GM19025 (cell line): ENCODE measurements at regions not wholly inside any gene's neighbourhood (a gene's known extent, or its start where the extent isn't known, plus 50 kb on each side); places are given as distances from the start of the nearest gene placed in this dataset.
"Not testable (repeated sequence)": the region's sequence is repeated elsewhere in the genome, so short reads cannot be mapped to it uniquely, and the experiment has no call there.

Source experiments
- ATAC-seq: cut with Tn5 transposase; IDR thresholded peaks from one replicate; pipeline ENCODE4 v1.9.1; 2021; ENCODE audit warnings: mild to moderate bottlenecking, low read depth, moderate library complexity; ENCODE audit not compliant: unreplicated experiment

DNA sequence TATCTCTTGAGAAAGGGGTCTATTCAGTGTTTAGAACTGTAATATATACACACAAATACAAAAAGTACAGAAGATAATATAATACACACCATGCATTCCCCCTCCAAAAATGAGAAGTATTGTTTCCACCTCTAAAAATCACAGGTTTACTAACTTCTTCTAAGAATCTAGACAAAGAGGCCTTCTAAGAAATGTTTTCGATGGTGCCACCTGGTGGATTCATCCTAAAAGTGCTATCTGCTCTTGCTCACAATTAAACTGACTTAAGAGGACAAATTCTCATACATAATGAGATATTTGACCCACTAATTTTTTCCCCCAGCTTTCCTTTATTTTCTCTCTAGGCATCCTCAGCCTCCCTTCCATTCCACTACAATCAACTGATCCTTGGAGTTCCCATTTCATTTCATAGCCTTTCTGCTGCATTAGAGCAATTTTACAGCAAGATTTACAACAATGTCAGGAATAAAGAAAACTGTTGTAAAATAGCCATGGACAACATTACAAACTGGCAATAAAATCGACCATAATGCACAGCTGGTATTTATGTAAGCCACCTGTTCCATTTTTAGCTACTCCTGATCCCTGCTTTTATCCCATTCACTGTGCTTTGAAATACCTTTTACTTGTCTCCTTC lies 124.6 kb downstream of the ARRDC4 start:
- ATAC-seq: no peak

DNA sequence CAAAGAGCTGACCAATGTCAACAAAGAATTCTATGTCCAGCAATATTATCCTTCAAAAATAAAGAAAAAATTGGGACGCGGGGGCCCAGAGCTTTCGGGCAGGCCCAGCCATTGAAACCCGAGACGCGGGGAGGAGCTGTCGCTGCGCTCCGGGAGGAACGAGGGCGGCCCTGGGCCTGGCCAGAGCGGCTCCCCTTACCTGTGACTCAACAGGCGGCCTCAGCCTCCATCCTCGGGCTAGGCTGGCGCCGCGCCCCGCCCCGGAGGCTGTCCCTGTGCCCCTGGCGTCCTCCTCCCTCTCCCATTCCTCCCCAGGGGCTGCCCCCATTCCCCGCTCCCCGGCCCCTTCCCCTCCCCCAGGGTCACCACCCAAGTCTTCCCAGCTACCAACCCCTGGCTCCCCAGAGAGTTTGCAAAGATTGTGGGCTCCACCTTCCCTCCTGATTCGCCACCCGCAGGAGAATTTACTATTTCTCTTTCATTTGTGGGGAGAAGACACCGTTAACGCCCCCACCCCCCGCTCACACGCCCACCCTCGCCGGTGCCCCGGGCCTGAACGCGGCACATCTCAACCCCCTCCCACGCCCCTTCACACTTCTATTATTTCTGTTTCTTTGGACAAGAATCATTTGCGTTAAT lies 127.9 kb downstream of the ARRDC4 start:
- ATAC-seq: peak; percentile 85

DNA sequence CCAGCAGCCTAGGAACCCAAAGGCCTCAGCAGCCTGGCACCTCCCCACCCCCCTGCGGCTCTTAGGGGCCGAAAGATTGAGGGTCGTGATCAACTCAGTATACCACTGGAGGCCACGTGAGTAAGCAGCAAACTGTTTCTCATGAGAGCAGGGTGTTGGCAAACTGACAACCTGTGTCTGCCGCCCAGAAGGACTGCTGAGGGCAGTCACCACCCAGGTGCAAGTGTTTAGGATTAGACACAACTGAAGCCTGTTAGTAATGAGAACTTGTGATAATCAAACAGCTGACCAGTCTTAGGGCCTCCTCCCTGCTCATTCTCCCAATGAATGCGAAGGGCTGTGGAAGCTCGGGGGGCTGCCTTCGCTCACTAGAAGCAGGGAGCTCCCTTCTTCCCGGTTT lies 128.8 kb downstream of the ARRDC4 start:
- not testable (repeated sequence) for ATAC-seq

DNA sequence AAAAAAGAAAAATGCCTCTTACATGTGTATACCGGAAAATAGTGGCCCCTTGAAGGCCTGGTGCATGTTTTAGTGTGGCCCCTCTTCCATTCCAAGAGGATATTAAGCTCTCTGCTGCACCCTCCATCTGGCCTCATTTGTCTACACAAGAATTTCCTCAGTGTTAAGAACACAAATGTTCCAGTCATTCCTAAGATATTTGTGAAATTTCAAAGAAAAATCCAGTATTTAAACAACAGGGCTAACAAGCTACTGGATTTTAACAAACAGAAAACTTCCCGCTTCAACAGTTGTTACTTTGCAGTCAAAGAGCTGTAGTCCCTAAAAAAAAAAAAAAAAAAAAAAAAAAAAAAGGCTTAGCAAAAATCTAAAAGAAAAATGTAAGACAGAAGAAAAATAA lies 137.5 kb downstream of the ARRDC4 start:
- not testable (repeated sequence) for ATAC-seq

DNA sequence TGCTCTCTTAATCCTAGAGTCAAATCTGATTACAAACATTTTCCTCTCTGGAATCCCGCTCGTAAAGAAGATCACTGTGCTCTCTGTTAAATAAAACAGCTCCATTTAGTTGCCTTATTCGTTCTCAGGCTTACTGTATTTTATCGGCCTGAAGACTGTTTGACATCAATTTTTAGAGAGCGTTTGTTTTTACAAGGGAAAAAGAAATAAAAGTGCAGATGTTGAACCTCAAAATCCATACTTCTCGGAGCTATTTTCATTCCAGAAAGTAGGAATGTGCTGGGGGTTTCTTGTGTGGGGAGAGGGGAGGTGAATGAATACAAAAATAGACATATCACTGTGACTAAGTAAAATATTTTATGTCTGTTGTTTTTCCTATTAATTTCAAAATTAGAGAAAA lies 140.1 kb downstream of the ARRDC4 start:
- not testable (repeated sequence) for ATAC-seq

DNA sequence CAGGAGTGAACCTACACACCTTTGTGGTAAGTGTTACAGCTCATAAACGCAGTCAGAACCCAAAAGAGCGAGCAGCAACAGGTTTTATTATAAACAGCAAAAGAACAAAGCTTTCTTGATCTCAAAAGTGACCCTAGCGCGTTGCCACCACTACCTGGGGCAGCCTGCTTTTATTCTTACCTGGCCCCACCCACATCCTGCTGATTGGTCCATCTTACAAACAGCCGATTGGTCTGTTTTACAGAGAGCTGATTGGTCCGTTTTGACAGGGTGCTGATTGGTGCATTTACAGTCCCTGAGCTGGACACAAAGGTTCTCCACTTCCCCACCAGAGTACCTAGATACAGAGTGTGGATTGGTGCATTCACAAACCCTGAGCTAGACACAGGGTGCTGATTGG lies 143.1 kb downstream of the ARRDC4 start:
- no peak for ATAC-seq

DNA sequence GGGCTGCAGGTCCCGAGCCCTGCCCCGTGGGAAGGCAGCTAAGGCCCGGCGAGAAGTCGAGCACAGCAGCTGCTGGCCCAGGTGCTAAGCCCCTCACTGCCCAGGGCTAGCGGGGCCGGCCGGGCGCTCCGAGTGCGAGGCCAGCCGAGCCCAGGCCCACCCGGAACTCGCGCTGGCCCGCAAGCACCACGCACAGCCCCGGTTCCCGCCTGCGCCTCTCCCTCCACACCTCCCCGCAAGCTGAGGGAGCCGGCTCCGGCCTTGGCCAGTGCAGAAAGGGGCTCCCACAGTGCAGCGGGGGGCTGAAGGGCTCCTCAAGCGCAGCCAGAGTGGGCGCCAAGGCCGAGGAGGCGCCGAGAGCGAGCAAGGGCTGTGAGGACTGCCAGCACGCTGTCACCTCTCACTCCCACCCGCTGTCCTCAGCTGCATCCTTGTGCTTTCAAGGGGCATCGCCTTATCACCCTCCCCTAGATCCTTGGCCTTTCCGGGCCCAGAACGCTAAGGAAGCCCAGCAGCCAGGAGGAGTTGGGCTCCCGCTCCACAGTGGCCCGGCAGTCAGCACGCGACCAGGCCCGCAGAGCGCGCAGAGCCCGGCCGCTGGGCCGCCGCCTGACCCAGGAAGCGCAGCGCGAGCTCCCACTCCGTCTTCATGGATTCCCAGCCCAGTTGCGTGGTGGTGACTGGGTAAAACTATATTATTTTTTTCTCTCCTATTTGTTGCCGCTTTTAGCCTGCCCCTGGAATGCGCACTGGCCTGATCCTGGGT lies 144.1 kb downstream of the ARRDC4 start:
- ATAC-seq: not testable (repeated sequence)

DNA sequence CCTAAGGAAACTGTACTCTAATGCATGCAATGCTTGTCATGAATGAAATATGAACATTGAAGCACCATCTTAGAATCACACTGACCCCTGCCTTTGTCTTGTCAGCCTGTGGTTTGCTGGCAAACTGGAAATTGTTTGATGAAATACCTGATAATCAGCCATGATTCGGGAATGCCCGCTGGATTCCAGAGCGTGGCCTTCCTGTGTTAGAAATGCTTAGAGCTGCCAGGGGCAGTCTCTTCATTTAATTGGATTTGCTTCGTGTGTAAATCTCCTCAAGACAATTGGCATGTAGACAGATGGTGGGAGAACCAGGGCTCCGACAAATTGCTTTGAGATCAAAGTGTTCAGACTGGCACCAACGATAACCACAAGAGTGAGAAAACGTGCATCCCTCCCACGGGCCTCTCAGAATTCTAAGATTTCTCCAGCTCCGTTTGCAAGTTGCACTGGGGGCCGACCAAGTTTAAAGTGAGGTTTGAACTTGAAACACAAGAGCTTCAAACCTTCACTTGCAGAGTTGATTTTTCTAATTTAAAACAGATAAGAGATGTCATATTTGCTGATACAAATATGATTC lies 146.2 kb downstream of the ARRDC4 start:
- not testable (repeated sequence) for ATAC-seq

DNA sequence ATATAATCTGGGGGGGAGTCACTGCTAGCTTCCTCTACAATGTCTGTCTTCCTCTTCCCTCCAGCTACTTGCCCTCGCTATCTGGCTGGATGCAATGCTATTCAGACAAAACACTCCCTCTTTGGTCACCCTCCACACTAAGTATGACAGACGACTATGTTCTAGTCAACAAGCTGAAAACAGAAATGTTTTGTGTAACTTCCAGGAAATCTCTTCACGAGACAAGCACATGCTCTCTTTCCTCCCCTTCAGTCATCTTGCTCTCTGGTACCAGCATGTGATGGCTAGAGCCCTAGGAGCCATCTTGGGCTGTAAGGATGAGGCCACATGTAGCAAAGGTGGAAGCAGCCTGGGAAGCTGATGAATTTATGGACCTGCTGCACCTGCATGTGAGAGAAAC lies 151.3 kb downstream of the ARRDC4 start:
- no peak for ATAC-seq

DNA sequence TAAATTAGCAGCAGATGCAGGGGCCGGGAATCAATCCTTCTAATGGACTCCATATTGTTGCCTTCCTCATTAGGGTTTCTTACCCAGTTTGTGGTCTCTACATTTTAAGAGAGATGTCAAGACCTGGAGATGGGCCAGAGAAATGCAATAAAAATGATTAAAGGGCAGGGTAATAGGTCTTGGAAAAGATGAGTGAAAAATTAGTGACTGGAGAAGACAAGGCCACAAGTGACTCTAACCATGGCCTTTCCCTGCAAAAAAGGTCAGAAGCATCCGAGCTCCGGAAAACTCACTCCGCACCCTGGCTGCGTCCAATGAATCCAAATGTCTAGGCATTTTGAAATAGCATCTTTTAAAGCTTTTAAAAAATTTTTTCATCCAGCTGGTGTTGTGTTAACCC lies 152.8 kb downstream of the ARRDC4 start:
- no peak for ATAC-seq

DNA sequence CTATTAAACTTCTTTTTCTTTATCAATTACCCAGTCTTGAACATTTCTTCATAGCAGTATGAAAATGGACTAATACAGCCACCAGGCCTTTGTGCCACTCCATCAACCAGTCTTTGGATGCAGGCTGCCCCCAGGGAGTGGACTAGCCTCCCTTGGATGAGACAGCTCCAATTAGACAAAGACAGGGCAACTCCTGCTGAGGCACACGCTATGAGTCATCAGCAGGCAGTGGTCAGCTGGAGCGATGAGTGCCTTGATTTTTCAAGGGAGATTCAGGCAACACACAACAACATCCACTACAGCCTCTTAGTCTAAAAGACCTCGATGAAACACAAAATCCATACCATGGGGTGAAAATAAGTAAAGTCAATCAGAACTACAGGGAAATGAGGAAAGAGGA lies 160.1 kb downstream of the ARRDC4 start:
- ATAC-seq: no peak

DNA sequence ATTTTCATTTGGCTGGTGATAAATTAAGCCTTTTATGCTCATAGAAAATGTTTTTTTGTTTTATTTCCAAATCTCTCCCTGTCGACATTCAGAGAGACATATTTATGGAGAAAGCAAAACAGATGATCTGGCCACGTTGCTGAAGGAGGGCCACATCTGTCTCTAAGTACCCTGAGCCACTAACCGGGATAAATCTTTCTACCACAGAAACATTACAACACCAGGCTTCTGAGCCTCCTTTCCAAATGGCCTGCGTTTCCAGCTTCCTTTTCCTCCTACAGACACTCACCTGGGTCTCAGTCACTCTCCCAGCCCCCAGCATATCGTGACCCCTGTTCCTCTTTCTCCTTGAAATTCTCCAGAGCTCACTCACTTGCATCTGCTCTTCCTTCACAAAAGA lies 161.0 kb downstream of the ARRDC4 start:
- ATAC-seq: no peak

DNA sequence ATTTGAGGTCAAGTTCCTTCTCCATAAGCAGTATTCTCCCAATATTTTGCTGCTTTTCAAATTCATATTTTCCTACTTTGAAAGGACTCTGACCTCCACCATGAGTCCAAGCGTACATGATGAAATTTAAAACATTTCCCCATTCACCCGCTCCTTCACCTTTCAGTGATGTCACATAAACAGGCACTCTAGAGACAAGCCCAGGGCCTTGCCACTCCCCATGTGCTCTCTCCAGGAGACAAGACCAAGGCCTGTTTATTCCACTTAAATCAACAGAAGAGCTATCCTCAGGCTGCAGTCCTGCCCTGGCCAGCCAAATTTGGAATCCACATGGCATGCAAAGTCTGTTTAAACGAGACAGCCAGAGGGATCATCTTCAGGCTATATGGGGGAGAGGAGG lies 161.5 kb downstream of the ARRDC4 start:
- ATAC-seq: no peak

DNA sequence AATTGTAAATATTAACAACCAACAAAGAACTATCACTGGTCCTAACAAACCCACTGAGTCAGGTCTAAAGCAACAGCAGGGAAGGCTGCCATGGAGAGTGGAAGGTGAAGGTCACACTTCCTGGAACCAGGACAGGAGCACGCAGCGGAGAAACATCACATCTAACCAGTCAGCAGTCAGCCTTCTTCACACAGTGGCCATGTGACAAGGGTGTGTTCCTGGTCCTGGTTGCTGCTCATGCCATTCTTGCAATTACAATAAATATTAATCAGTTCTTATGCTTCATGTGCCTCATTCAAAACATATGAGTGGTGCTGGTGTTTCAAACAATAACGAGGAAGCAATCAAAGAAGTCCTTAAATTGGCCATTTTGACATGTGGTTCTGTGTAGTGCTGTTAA lies 162.8 kb downstream of the ARRDC4 start:
- no peak for ATAC-seq

DNA sequence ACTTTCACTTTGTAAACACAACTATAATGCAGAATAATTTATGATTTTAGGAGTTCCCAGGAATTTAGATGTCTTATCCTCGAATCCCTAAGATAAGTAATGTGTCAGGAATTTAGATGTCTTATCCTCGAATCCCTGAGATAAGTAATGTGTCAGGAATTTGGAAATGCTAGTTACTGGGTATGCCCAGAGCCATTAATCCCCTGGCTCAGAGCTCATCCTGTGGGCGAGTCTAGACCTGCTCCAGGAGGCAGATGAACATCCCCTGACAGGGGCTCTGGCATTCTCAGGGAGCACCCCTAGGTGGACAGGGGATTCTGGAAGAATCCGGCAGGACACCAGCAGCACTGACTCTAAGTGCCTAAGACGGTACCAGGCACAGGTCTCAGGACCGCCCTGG lies 163.3 kb downstream of the ARRDC4 start:
- ATAC-seq: no peak

DNA sequence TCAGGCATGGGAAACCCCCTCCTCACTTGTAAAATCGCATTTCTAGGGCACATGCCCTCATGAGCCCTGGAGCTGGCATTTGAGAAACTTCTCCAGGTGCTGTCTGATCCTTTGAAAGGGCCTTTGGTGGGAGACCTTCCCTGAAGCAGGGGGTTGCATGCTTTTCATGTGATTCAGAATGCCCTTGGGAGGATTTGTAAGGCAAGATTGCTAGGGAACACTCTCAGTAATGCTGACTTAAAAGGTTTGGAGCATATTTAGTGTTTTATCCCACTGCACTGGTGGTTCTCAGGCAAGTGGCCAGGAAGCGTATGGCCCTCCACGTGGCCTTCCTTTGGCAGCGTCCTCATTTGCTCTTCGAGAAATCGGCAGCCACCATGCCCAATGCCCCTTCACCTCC lies 164.1 kb downstream of the ARRDC4 start:
- ATAC-seq: no peak

DNA sequence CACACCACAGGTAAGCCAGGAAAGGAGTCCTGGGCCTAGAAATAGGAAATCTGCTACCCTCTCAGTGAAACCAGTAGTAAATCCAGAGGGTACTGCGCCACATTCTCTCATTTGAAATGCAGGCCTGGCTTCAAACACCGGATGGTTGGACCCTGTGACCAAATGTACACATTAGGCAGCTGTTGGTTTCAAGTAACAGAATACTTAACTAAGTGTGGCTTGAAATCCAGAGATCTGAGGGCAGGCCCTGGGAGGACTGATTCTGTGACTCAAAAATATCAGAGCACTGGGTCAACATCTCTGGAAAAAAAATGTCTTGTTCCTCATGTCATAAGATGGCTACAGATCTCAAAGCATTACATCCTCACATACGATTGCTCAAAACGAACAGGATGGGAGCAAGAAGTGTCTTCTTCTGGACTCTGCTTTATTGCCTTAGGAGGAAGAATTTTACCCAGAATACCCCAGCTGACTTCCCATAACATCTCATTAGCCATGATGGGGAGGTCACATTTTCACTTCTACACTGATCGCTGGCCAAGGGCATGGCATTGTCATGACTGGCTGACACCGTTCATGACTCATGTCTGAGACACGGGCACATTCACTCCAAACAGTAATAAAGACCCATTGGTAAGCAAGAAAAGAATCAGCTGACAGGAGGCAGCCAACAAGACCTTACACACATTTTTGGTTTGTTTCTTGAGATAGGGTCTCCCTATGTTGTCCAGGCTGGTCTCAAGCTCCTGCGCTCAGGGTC lies 166.0 kb downstream of the ARRDC4 start:
- no peak for ATAC-seq

DNA sequence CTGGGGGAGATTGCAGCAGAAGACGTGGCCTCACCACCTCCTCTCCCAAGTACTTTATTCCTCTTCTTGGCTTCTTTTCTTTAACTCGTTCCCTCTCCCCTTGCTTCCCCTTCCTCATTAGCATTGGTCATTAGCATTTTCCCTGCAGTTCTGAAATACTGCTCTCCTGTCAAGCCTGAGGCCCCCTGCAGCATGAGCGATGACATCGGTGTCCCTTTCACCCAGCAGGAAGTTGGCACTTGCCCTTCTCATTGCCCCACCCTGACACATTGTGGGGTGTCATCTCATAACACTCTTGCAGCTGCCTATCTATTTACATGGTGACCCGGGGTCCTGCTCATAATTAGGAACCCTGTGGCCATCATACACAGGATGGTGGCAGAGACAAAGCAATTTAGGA lies 167.1 kb downstream of the ARRDC4 start:
- no peak for ATAC-seq

DNA sequence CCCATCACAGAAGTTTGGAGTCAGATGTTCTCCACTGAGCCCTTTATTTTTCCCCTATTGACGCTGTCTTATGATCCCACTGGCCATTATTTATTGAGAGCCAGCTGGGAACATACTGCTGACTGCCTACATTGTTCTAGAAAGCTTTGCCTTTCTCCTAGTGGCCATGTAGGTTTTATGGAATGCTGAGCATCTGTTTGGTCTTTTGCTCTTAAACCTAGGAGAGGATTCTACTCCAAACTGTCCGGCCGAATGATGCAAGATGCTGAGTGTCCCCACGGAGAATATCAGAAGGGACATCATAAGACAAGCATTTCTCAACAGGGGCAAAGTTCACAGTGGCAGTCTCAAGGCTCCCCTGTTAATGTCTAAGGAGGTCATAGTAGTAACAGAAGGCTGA lies 171.4 kb downstream of the ARRDC4 start:
- ATAC-seq: no peak

DNA sequence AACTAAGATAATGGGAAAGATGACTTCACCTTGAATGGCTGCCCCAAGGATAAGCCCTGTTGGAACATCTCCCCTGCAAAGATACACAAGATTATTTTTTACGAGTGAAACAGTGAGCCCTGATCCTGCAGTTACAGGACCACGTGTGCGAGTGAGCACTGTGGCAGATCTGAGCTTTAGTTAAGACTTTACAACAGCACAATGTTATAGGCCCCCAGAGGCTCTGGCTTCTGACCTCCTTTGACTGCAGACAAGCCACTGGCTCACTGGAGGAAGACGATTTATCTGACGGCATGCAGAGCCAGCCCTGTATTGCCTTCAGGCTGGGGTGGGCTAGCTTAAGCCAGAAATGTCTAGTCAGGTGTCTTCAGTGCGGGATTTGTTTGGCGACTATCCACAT lies 174.4 kb downstream of the ARRDC4 start:
- ATAC-seq: no peak

DNA sequence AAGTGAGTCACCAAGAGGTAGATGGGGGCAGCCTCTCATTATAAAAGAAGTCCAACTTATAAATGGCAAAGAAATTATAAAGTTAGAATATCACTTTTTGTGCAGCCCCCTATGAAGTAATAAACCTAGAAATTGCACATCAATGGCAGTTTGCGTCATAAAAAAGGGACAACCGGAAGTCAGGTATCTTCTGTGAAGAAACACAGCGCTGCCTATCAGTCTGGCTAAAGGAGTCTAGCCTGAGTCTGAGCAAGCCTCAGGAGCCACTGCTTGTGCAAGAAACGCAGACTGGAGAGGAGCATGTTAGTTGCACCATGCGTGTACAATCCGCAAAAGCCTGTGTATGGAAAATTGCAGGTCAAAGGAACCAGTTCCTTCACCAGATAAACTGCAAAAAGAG lies 178.4 kb downstream of the ARRDC4 start:
- ATAC-seq: no peak
